ENCODE measurements at regions not wholly inside any gene's neighbourhood (a gene's known extent, or its start where the extent isn't known, plus 50 kb on each side); places are given as distances from the start of the nearest gene placed in this dataset.

- H3K4me3 ChIP-seq (ENCODE audit: low read depth in 2 of 2, low read length in 2 of 2) = no peak overlapping the region
- no peak for DNase-seq (ENCODE audit: low read depth, low spot score)
- H3K27ac ChIP-seq (ENCODE audit: low read length) = no peak overlapping the region
- no TSS peak for BruUV-seq (replicated peaks)
- no peak for TF ChIP-seq POLR2AphosphoS5 (IDR thresholded peaks at IDR 0.05; ENCODE audit: low read depth, low read length)
- no peak for TF ChIP-seq CTCF (IDR thresholded peaks at IDR 0.05)
- no peak for TF ChIP-seq SIN3A (IDR thresholded peaks at IDR 0.05; ENCODE audit: borderline replicate concordance, insufficient read depth, low read depth, low read length)
- no peak for TF ChIP-seq REST (IDR thresholded peaks at IDR 0.05; ENCODE audit: insufficient read depth in 1 of 2, low read depth in 2 of 2, low read length in 1 of 2)
- no peak for TF ChIP-seq TCF7L2 (IDR thresholded peaks at IDR 0.05; ENCODE audit: low read depth, low read length)
- no peaks in the 10 kb centered on the region; the same call in 1 of the 2 replicates for H3K27me3 ChIP-seq (ENCODE audit: control insufficient read depth, insufficient read depth, low read length)
- ChIA-PET CTCF (no interaction called here), POLR2A (no interaction called here)
- H3K4me1 ChIP-seq (ENCODE audit: control insufficient read depth, insufficient read depth, low read length) = no peaks in the 10 kb centered on the region
- ATAC-seq = no peak
- no peaks in the 10 kb centered on the region for H3K36me3 ChIP-seq (ENCODE audit: control insufficient read depth, insufficient read depth, low read length)
- no peaks in the 10 kb centered on the region for H3K9me3 ChIP-seq (ENCODE audit: control insufficient read depth, insufficient read depth, low read depth, low read length)
- intact Hi-C loops (cut with micrococcal nuclease; ENCODE audit: unreplicated experiment) = no loop called here
- in situ Hi-C loops (cut with HindIII; ENCODE audit: low pct_unique_long_range_greater_than_20kb, low sequenced_read_pairs) = no loop called here
Measured at GRCh38 chr17:71936977-71937376, 183.8 kb upstream of the SOX9 start.

DNA sequence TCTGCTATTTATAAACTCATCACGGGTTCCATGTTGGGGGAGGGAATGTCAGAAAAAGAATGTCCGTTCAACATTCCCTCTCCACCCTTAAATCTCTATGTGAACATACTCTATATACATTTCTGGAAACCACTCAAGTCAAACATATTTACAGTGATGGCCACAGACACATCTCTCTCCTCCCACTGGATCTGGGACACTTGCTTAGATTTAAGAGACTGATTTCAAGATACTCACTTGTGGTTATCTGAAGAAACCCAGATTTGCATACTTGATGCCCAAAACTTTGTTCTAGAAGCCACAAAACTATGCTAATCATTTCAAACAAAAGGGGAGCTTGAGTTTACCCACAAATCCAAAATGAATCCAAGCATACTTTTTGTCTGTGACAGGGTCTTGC is 182.9 kb upstream of the SOX9 start:
- Histone ChIP-seq H3K4me3 (ENCODE audit: low read depth in 2 of 2, low read length in 2 of 2) (no peak overlapping the region), H3K4me1 (ENCODE audit: control insufficient read depth, insufficient read depth, low read length) (no peaks in the 10 kb centered on the region), H3K9me3 (ENCODE audit: control insufficient read depth, insufficient read depth, low read depth, low read length) (no peaks in the 10 kb centered on the region), H3K27ac (ENCODE audit: low read length) (no peak overlapping the region), H3K36me3 (ENCODE audit: control insufficient read depth, insufficient read depth, low read length) (no peaks in the 10 kb centered on the region), H3K27me3 (ENCODE audit: control insufficient read depth, insufficient read depth, low read length) (no peaks in the 10 kb centered on the region; the same call in 1 of the 2 replicates)
- POLR2A ChIA-PET = no interaction called here
- intact Hi-C loops (cut with micrococcal nuclease; ENCODE audit: unreplicated experiment) (no loop called here), in situ Hi-C loops (cut with HindIII; ENCODE audit: low pct_unique_long_range_greater_than_20kb, low sequenced_read_pairs) (no loop called here)
- CTCF ChIA-PET = no interaction called here
- ATAC-seq (no peak), DNase-seq (ENCODE audit: low read depth, low spot score) (no peak)
- TF ChIP-seq REST (IDR thresholded peaks at IDR 0.05; ENCODE audit: insufficient read depth in 1 of 2, low read depth in 2 of 2, low read length in 1 of 2) (no peak), TCF7L2 (IDR thresholded peaks at IDR 0.05; ENCODE audit: low read depth, low read length) (no peak), POLR2AphosphoS5 (IDR thresholded peaks at IDR 0.05; ENCODE audit: low read depth, low read length) (no peak), SIN3A (IDR thresholded peaks at IDR 0.05; ENCODE audit: borderline replicate concordance, insufficient read depth, low read depth, low read length) (no peak), CTCF (IDR thresholded peaks at IDR 0.05) (no peak)
- no TSS peak for BruUV-seq (replicated peaks)

Data from Panc1 (cell line).